Fibroblast of the conjunctiva (primary cell): ENCODE measurements at regions not wholly inside any gene's neighbourhood (a gene's known extent, or its start where the extent isn't known, plus 50 kb on each side); places are given as distances from the start of the nearest gene placed in this dataset.

Source experiments
- DNase-seq: peaks from one replicate; pipeline ENCODE4 v3.0.0-alpha.2; 2010; ENCODE audit warnings: low read depth

GRCh38 chr10:108782411-108782810 is 1140.9 kb downstream of the XPNPEP1 start:
- DNase-seq = no peak

- DNase-seq = no peak
Observed at GRCh38 chr10:108779501-108779900, 1143.8 kb downstream of the XPNPEP1 start.

GRCh38 chr10:108775911-108776475 is 1147.3 kb downstream of the XPNPEP1 start:
- DNase-seq = no peak

GRCh38 chr10:108771106-108771505 is 1152.2 kb downstream of the XPNPEP1 start:
- DNase-seq = no peak

DNA sequence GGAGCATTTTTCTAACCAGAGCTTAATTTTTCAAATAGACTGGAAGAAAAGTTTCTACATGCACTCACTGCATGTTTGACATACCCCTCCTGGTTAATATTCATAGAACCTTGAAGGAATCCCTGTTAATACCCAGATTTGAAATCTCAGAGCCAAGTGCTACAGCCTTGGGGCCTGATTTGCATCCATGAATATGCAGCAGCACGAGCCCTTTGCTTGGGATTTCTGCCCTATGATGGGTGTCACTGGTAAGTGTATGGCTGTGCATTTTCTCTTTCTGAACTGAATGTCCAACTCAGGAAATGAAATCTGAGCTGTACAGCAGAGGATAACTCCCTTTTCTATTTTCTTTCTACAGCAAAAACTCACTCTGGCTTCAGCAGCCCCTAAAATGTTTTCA is 1157.5 kb downstream of the XPNPEP1 start:
- no peak for DNase-seq

- DNase-seq = no peak
Observed at GRCh38 chr10:108757946-108758345, 1165.4 kb downstream of the XPNPEP1 start.

DNA sequence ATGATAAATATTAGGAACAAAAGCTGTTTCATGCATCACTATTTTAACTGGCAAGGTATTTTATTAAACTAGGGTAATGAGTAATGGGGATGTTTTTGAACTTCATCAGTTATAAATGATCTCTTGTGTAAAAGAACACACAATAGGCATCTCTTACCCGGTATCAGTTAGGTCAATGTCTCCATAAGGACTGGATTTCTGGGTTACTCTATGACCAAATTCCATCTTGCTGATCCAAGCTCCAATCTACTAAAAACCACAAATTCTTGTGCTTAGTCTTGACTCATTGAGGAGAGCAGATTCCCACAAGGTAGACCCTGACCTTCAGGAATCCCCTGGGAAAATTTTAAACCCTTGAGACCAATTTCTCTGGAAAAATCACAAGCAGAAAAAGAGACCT is 1167.7 kb downstream of the XPNPEP1 start:
- DNase-seq = no peak

DNA sequence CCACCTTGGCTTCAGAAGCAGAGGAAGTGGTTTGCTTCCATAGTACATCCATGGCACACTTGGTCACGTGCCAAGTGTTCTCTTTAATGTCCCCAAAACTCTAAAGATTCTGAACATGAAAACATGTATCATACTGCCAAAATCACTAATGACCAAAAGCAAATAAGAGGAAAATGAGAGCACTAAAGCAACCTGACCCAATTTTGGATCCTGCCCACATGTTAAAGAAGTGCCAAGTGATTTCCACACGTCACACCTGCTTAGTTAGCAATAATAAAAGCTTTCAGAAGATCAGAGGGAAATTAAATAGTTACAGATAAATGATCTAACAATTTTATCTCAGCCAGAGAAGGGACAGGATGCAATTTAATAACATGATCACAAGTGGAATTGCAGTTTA is 1170.0 kb downstream of the XPNPEP1 start:
- DNase-seq = no peak

DNA sequence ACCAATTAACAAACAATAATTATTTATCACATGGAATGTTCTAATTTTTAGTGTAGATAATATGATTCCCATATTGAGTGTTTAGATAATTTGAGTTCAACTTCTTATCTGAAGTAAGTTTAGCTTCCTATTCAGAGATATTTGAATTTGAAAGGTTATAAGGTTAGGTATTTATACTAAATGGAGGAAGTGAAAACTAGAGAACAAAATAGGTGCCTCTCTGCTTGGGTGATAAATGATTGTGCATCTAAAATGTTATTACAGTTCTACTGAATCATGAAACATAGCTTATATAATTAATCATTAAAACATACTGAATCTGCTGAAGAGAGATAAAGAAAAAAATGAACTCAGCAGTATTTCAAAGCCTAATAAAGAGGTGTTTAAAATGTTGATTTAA is 1174.3 kb downstream of the XPNPEP1 start:
- DNase-seq = no peak

DNA sequence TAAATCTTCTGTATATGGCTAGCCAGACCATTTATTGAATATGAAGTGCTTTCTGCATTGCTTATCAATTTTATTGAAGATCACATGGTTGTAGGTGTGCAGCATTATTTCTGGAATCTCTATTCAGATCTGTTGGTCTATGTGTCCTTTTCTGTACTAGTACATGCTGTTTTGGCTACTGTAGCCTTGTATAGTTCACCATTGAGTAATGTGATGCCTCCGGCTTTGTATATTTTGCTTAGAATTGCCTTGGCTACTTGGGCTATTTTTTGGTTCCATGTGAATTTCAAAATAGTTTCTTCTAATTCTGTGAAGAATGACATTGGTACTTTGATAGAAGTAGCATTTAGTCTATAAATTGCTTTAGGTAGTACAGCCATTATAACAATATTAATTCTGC is 1187.2 kb downstream of the XPNPEP1 start:
- no peak for DNase-seq

DNA sequence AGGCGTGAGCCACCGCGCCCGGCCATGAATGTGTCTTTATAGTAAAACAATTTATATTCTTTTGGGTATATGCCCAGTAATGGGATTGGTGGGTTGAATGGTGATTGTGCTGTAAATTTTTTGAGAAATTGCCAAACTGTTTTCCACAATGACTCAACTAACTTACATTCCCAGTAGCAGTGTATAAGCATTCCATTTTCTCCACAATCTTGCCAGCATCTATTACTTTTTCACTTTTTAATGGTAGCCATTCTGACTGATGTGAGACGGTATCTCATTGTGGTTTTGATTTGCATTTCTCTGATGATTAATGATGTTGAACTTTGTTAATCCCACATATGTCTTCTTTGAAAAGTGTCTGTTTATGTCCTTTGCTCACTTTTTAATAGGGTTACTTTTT is 1187.9 kb downstream of the XPNPEP1 start:
- DNase-seq = no peak

- no peak for DNase-seq
Observed at GRCh38 chr10:108721874-108722273, 1201.4 kb downstream of the XPNPEP1 start.

DNA sequence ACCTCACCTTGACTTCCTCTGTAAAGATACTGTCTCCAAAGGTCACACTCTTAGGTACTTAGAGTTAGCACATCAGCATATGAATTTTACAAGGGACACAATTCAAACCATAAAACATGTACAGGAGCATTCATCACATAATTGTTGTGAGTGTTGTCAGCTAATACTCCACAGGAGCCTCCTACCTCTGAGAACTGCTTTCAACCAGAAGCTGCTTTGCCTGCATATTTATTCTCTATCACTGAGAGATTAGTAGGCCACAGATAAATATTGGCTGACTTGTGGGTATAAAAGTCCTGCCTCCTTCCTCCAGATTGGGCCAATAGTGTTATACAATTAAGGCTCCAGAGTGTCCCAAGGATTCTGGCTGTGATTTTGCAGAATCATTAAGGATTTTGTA is 1207.0 kb downstream of the XPNPEP1 start:
- no peak for DNase-seq

- no peak for DNase-seq
Observed at GRCh38 chr10:108709927-108710722, 1213.2 kb downstream of the XPNPEP1 start.

DNA sequence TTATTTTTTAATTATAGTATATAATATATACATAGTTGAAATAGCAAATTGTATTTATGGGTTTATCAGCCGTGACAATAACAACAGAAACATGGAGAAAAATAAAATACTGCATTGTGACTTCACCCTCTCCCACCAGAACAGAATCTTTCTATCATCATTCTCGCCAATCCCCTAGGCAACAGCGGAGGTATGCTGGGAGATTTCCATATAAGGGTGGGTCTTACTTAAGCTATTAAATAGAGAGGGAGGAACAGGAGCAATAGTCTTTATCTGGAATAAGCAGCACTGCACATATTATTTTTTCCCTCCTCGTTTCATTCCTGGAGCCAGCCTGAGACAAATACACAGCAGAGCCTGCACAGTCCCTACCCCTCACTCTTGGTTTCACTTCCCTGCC is 1214.9 kb downstream of the XPNPEP1 start:
- no peak for DNase-seq

DNA sequence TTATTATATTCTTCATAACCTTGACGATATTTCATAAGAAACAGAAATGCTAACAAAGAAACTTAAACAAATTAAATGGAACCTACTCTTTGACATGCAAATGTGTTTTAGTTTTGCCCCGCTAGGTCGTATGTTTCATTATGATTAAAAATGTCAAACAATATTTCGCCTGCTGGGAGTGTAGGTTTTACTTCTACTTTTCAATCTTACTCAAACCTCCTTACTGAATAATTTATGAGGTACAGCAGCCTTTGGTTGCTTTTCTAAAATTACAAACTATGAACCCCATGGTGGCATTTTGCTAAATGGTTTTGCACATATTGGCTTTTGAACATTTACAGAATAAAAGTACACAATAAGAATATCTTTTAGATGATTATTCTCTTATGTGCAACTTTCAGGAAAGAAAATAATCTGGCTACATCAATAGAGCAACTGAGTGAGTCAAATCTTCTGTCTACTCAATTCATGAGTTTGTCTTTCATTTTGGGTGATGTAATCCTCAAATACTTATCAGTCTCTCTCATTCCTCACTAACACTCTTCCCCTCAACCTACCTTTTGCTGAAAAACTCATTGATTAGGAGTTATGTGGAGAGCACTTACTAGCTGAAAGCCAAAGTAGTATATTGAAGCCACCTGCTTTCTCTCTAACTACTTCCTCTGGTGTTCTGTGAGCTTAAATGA is 1226.4 kb downstream of the XPNPEP1 start:
- DNase-seq = no peak

GRCh38 chr10:108691126-108691525 is 1232.2 kb downstream of the XPNPEP1 start:
- no peak for DNase-seq

DNA sequence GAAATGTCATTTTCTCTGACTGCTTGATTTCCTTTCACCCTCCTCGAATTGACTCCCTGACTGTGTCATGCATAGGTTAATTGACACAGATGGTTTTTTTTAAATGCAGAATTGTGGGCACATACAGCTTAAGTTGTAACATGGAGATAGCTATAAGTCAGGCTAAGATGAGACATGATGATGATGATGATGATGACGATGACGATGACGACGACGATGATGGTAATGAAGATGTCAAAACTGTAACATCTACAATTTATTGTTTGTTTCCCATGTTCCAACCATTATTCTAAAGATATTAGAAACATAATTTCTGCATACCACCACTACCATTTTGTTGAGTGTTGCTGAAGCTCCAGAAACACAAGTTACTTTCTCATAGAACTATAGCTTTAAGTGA is 1232.8 kb downstream of the XPNPEP1 start:
- no peak for DNase-seq

- DNase-seq = no peak
Observed at GRCh38 chr10:108689891-108690290, 1233.4 kb downstream of the XPNPEP1 start.

- no peak for DNase-seq
Observed at GRCh38 chr10:108688314-108688713, 1235.0 kb downstream of the XPNPEP1 start.

DNA sequence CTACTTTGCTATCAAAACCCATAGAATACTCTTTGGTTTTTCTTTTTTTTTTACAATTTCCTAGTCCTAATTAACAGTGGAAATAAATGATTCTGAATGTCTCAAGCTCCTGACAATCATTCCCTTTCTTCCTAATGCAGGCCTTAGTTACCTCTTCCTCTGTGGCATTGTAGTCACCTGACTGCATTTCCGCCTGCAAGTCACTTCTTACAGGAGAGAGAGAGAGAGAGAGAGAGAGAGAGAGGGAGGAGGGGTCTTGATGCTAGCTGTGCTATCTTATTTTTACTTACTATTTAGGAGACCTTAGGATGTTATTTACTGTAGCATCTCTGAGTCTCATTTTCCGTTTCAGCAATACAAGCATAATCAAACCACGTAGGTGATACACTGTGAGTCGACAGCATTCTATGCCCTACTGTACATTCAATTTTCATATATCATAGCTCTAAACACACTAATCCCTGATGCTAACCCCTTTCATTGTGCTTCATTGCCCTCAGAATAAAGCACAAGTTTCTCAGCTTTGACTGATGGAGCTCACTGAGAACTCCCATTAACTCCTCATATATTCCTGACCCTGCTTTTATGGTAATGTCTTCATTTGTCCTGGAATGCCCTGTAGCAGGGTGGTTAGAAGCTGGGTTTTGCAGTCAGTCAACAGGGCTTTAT is 1237.3 kb downstream of the XPNPEP1 start:
- no peak for DNase-seq

GRCh38 chr10:108684431-108684830 is 1238.9 kb downstream of the XPNPEP1 start:
- DNase-seq = peak; percentile 4

DNA sequence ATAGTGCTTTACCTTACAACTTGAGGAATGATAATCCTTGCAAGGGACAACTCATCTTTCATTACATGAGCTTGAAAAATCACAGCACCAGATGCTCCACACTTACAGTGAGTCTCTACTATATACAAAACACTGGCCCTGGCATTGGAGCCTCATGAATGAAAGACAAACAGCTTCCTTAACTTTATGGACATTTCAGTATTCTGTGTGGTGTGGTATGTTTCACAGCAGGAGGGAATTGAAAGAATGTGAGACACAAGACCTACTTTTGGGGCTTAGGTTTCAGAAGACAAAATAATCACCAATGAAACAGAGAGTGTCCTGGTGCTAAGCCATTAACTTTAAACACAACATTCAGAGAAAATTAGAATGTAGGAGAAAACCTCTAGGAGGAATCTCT is 1249.6 kb downstream of the XPNPEP1 start:
- DNase-seq = no peak
